Mesendoderm (in vitro differentiated cells): ENCODE measurements at regions not wholly inside any gene's neighbourhood (a gene's known extent, or its start where the extent isn't known, plus 50 kb on each side); places are given as distances from the start of the nearest gene placed in this dataset.

ENCODE experiments used
- DNase-seq: peaks from one replicate; pipeline ENCODE4 v3.0.0; 2013
- H2AK5ac ChIP-seq: 2 replicates; pipeline ENCODE4 v1.6.1; 2013; ENCODE audit warnings: low read length, inconsistent platforms
- H2BK120ac ChIP-seq: 2 replicates; pipeline ENCODE4 v1.6.1; 2013; ENCODE audit warnings: low read depth, mild to moderate bottlenecking, low read length, moderate library complexity, mixed read lengths
- H2BK15ac ChIP-seq: replicated peaks from 2 replicates; pipeline ENCODE4 v1.6.1; 2013; ENCODE audit warnings: low read depth, mild to moderate bottlenecking, moderate library complexity
- H2BK5ac ChIP-seq: 2 replicates; pipeline ENCODE4 v1.6.1; 2013; ENCODE audit warnings: low read length, inconsistent platforms
- H3K18ac ChIP-seq: 2 replicates; pipeline ENCODE4 v1.6.1; 2013; ENCODE audit warnings: mild to moderate bottlenecking, low read length, mixed read lengths
- H3K23ac ChIP-seq: one replicate; pipeline ENCODE4 v1.6.1; 2013; ENCODE audit warnings: low read length
- H3K27ac ChIP-seq: 2 replicates; pipeline ENCODE4 v1.5.1; 2013; ENCODE audit warnings: low read depth, mild to moderate bottlenecking, inconsistent platforms, low read length, moderate library complexity
- H3K27me3 ChIP-seq: 2 replicates; pipeline ENCODE4 v1.6.1; 2013; ENCODE audit warnings: low read length, control low read depth, mild to moderate bottlenecking, inconsistent platforms; ENCODE audit not compliant: insufficient read depth, poor library complexity
- H3K36me3 ChIP-seq: 2 replicates; pipeline ENCODE4 v1.6.1; 2013; ENCODE audit warnings: low read length, inconsistent platforms; ENCODE audit not compliant: control insufficient read depth, insufficient read depth
- H3K4ac ChIP-seq: one replicate; pipeline ENCODE4 v1.6.1; 2013; ENCODE audit warnings: low read depth, mild to moderate bottlenecking, low read length, moderate library complexity
- H3K4me1 ChIP-seq: 2 replicates; pipeline ENCODE4 v1.6.1; 2013; ENCODE audit warnings: low read depth, low read length, inconsistent platforms; ENCODE audit not compliant: control insufficient read depth
- H3K4me2 ChIP-seq: 2 replicates; pipeline ENCODE4 v1.6.1; 2013; ENCODE audit warnings: low read length
- H3K4me3 ChIP-seq: 2 replicates; pipeline ENCODE4 v1.5.1; 2013; ENCODE audit warnings: mild to moderate bottlenecking, low read length
- H3K56ac ChIP-seq: one replicate; pipeline ENCODE4 v1.6.1; 2013; ENCODE audit warnings: low read length
- H3K79me1 ChIP-seq: 2 replicates; pipeline ENCODE4 v1.6.1; 2013; ENCODE audit warnings: low read length, inconsistent platforms
- H3K79me2 ChIP-seq: 2 replicates; pipeline ENCODE4 v1.6.1; 2013; ENCODE audit warnings: mild to moderate bottlenecking, low read length; ENCODE audit not compliant: control insufficient read depth, insufficient read depth
- H3K9ac ChIP-seq: 2 replicates; pipeline ENCODE4 v1.6.1; 2013; ENCODE audit warnings: low read length, inconsistent platforms
- H4K5ac ChIP-seq: one replicate; pipeline ENCODE4 v1.6.1; 2013; ENCODE audit warnings: low read length
- H4K8ac ChIP-seq: one replicate; pipeline ENCODE4 v1.6.1; 2013; ENCODE audit warnings: low read depth, mild to moderate bottlenecking, control low read depth, low read length, moderate library complexity
- WGBS: extraction: QIAGEN DNeasy Blood & Tissue Kit; methylation state at CpG from one replicate; pipeline ENCODE4 v1.1.7; 2013; ENCODE audit warnings: low lambda C conversion rate, missing lambda C conversion rate; ENCODE audit not compliant: insufficient coverage; ENCODE audit errors: extremely low coverage; 5-methylcytosine and 5-hydroxymethylcytosine counted together

DNA sequence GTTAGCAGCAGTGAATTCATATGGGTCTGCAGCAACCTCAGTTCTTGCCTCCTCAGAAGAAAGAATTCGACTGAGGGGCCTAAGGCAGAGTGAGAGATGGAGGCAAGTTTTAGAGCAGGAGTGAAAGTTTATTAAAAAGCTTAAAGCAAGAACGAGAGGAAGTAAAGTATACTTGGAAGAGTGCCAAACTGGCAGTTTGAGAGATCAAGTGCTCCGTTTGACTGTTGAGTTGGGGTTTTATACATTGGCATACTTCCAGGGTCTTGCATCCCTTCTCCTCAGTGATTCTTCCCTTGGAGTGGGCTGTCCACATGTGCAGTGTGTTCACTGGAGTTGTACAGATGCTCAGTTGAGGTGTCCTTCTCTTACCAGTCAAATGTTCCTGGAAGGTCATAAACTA lies 203.6 kb downstream of the SPATA31D1 start:
- H2BK5ac ChIP-seq = no peak overlapping the region
- no peaks in the 10 kb centered on the region for H3K4me1 ChIP-seq
- H2BK15ac ChIP-seq = no peak overlapping the region
- no peak for DNase-seq
- H3K4me3 ChIP-seq = no peak overlapping the region
- H3K56ac ChIP-seq = no peak overlapping the region
- H3K18ac ChIP-seq = no peak overlapping the region
- no peak overlapping the region for H3K23ac ChIP-seq
- no peak overlapping the region for H3K4me2 ChIP-seq
- no peaks in the 10 kb centered on the region for H3K79me2 ChIP-seq
- no peak overlapping the region for H3K27ac ChIP-seq
- no peak overlapping the region for H2AK5ac ChIP-seq
- WGBS = no CpG with 5 or more reads among the region's 3 CpGs
- H4K8ac ChIP-seq = no peak overlapping the region
- H3K4ac ChIP-seq = no peak overlapping the region
- no peak overlapping the region for H3K9ac ChIP-seq
- H3K36me3 ChIP-seq = no peaks in the 10 kb centered on the region
- no peaks in the 10 kb centered on the region for H3K27me3 ChIP-seq
- no peaks in the 10 kb centered on the region for H3K79me1 ChIP-seq
- no peak overlapping the region for H4K5ac ChIP-seq
- H2BK120ac ChIP-seq = no peak overlapping the region

DNA sequence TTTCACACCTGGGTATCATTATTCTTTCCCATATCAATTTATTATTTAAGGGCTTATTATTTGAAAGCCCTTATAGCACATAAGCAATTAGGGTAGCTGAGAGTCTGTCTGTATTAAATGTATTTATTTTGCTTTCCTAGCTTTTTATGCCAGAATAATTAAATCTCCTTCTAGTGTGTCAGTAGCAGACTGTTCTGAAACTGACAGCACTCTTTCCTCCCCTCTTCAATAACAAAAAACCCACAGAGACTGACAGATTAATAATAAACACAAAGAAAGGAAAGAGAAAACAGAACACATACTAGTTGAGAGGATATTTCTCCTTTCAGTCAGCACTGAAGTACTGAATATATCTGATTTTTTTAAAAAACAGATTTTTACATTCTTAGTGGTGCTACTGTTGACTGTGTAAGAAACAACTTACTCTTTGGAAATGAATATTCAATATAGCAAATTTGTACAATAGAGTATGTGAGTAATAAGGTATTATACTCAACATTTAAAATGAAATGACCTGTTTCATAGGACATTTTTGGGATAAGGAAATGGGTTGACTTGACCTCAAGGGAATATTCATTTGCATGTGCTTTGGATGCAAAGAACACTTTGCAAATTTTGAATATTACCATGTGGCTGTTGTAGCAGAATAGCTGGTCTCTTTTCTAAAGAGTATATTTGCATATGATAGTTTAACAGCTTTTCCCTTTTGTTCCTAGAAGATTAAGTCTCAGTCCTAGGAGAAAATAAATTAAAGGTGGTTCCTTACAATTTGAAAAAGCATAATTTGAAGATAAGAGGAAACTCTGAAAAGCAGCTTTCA lies 208.3 kb downstream of the SPATA31D1 start:
- Histone ChIP-seq H2AK5ac (no peak overlapping the region), H3K4me1 (no peaks in the 10 kb centered on the region), H4K5ac (no peak overlapping the region), H3K79me1 (no peaks in the 10 kb centered on the region), H3K4me3 (no peak overlapping the region), H3K27me3 (no peaks in the 10 kb centered on the region), H4K8ac (no peak overlapping the region), H3K23ac (no peak overlapping the region), H2BK5ac (no peak overlapping the region), H3K4me2 (no peak overlapping the region), H2BK120ac (no peak overlapping the region), H3K4ac (no peak overlapping the region), H3K36me3 (no peaks in the 10 kb centered on the region), H3K27ac (no peak overlapping the region), H3K18ac (no peak overlapping the region), H3K56ac (no peak overlapping the region), H2BK15ac (no peak overlapping the region), H3K9ac (no peak overlapping the region), H3K79me2 (no peaks in the 10 kb centered on the region)
- DNase-seq = no peak

DNA sequence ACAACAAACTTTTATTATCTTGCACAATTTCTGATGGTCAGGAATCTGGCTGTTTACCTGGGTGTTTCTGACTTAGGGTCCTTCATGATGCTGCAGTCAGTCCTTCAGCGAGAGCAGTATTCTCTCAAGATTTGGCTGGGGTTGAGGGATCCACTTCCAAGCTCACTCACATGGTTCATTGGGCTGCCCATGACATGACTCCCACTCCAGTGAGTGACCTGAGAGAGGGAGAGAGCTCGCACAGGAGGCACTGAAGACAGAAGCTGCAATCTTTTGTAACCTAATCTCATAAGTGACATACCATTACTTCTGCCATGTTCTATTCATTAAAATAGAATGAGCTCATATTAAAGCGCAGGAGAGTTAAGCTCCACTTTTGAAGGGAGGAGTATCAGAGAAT lies 212.6 kb downstream of the SPATA31D1 start:
- H3K56ac ChIP-seq = no peak overlapping the region
- no peak overlapping the region for H3K4me3 ChIP-seq
- H3K9ac ChIP-seq = no peak overlapping the region
- H2BK5ac ChIP-seq = no peak overlapping the region
- H2AK5ac ChIP-seq = no peak overlapping the region
- H3K27me3 ChIP-seq = no peaks in the 10 kb centered on the region
- H3K79me1 ChIP-seq = no peaks in the 10 kb centered on the region
- H3K4ac ChIP-seq = no peak overlapping the region
- DNase-seq = no peak
- H3K79me2 ChIP-seq = no peaks in the 10 kb centered on the region
- no peak overlapping the region for H3K27ac ChIP-seq
- H3K18ac ChIP-seq = no peak overlapping the region
- H4K8ac ChIP-seq = no peak overlapping the region
- H3K4me1 ChIP-seq = no peaks in the 10 kb centered on the region
- H2BK120ac ChIP-seq = no peak overlapping the region
- H2BK15ac ChIP-seq = no peak overlapping the region
- H3K23ac ChIP-seq = no peak overlapping the region
- H4K5ac ChIP-seq = no peak overlapping the region
- H3K36me3 ChIP-seq = no peaks in the 10 kb centered on the region
- no CpG with 5 or more reads among the region's 3 CpGs for WGBS
- H3K4me2 ChIP-seq = no peak overlapping the region

- H3K4me3 ChIP-seq = no peak overlapping the region
- H4K8ac ChIP-seq = no peak overlapping the region
- no peak overlapping the region for H3K18ac ChIP-seq
- no peak overlapping the region for H3K27ac ChIP-seq
- no peaks in the 10 kb centered on the region for H3K27me3 ChIP-seq
- WGBS = no CpG with 5 or more reads among the region's 4 CpGs
- H3K4me1 ChIP-seq = no peaks in the 10 kb centered on the region
- no peak overlapping the region for H3K4ac ChIP-seq
- H3K56ac ChIP-seq = no peak overlapping the region
- H3K36me3 ChIP-seq = no peaks in the 10 kb centered on the region
- no peak overlapping the region for H2BK120ac ChIP-seq
- H2BK5ac ChIP-seq = no peak overlapping the region
- no peaks in the 10 kb centered on the region for H3K79me2 ChIP-seq
- no peak overlapping the region for H3K4me2 ChIP-seq
- H3K9ac ChIP-seq = no peak overlapping the region
- H3K79me1 ChIP-seq = no peaks in the 10 kb centered on the region
- H4K5ac ChIP-seq = no peak overlapping the region
- no peak overlapping the region for H2BK15ac ChIP-seq
- no peak for DNase-seq
- no peak overlapping the region for H2AK5ac ChIP-seq
- H3K23ac ChIP-seq = no peak overlapping the region
These were observed 214.2 kb downstream of the SPATA31D1 start for GRCh38 chr9:82202808-82203207.

DNA sequence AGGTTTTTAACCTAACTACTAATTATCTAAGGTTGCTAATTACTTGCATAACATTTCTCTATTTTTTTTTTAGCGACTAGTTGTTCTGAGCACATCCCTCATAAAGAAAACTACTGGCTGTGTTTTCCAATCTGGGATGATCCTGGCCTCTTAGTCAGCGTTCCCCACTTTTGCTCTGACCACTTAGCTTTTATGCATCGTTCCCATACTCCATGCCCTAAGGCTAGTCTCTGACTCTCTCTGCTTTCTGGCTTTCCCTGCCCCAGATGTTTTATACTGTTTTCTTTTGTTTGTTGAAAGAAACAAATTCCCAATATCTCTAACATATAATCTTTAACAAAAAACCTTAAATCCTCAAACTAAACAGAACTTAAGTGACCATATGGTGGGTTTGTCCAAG lies 217.9 kb downstream of the SPATA31D1 start:
- Histone ChIP-seq H3K4ac (no peak overlapping the region), H3K4me3 (no peak overlapping the region), H3K56ac (no peak overlapping the region), H3K23ac (no peak overlapping the region), H2BK5ac (no peak overlapping the region), H2BK120ac (no peak overlapping the region), H3K9ac (no peak overlapping the region), H4K5ac (no peak overlapping the region), H3K4me2 (no peak overlapping the region), H3K27me3 (no peaks in the 10 kb centered on the region), H3K36me3 (no peaks in the 10 kb centered on the region), H2AK5ac (no peak overlapping the region), H3K18ac (no peak overlapping the region), H3K27ac (no peak overlapping the region), H3K79me2 (no peaks in the 10 kb centered on the region), H3K4me1 (no peaks in the 10 kb centered on the region), H2BK15ac (no peak overlapping the region), H4K8ac (no peak overlapping the region), H3K79me1 (no peaks in the 10 kb centered on the region)
- DNase-seq = peak; percentile 33
- WGBS = no CpG with 5 or more reads among the region's 3 CpGs

GRCh38 chr9:82206946-82207345 lies 218.4 kb downstream of the SPATA31D1 start:
- no peaks in the 10 kb centered on the region for H3K79me1 ChIP-seq
- DNase-seq = no peak
- H3K27ac ChIP-seq = no peak overlapping the region
- H4K5ac ChIP-seq = no peak overlapping the region
- H3K36me3 ChIP-seq = no peaks in the 10 kb centered on the region
- H3K9ac ChIP-seq = no peak overlapping the region
- no peak overlapping the region for H2BK15ac ChIP-seq
- no peak overlapping the region for H2BK5ac ChIP-seq
- H3K27me3 ChIP-seq = no peaks in the 10 kb centered on the region
- no peak overlapping the region for H3K4me2 ChIP-seq
- no CpG with 5 or more reads among the region's 1 CpG for WGBS
- H3K23ac ChIP-seq = no peak overlapping the region
- H3K4me1 ChIP-seq = no peaks in the 10 kb centered on the region
- H3K4me3 ChIP-seq = no peak overlapping the region
- H2BK120ac ChIP-seq = no peak overlapping the region
- no peak overlapping the region for H3K18ac ChIP-seq
- no peaks in the 10 kb centered on the region for H3K79me2 ChIP-seq
- H3K56ac ChIP-seq = no peak overlapping the region
- H4K8ac ChIP-seq = no peak overlapping the region
- H3K4ac ChIP-seq = no peak overlapping the region
- H2AK5ac ChIP-seq = no peak overlapping the region
